ENCODE measurements at regions not wholly inside any gene's neighbourhood (a gene's known extent, or its start where the extent isn't known, plus 50 kb on each side); places are given as distances from the start of the nearest gene placed in this dataset.

- DNase-seq (ENCODE audit: low spot score) = no peak
These were observed 247.4 kb downstream of the PTEN start for GRCh38 chr10:88110822-88111221.

DNA sequence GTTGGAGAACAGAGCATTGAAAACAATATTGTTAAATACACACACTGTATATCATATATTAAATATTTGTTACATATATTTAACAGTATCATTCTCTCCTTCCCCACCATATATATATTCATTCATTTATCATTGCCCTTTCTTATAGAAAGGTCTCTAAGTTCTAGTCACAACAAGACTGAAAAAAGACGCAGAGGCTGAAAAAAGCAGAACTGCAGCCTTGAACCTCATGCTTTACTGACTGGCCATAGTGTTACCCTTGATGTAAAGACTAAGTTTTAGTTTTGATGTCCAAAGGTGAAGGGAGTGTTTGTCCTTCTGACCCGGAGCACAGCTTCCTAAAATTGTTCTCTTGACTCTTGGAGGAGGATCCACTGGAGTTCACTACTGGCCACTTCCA lies 247.9 kb downstream of the PTEN start:
- no peak for DNase-seq (ENCODE audit: low spot score)

GRCh38 chr10:88113232-88113631 lies 249.8 kb downstream of the PTEN start:
- no peak for DNase-seq (ENCODE audit: low spot score)

DNA sequence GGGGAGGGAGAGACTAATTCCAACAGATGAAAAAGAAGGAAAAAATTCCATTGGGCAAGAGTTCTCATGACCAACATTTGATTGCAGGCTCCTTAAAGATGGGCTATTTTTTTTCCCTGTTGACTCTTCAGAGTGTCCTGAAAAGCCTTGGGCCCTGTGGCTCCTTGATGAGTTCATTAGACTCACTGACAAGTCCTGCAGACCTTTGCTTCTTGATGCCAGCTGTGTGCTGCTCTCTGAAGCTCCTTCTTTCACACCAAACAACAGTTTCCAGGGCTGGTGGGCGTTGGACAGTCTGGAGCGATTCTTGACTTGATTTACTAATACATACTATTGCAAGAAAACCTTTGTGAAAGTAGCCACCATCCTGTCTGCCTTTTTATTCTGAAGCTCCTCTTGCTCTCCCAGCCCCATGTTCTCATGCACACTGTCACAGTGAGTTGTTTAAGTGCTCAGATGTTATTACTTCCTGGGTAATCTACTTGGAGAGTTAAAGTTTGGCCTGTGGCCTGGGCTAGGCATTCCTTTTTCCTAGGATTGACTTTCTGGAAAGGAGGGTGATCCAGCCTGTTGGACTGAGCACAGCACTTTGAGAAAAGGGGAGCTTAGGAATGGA lies 250.3 kb downstream of the PTEN start:
- DNase-seq (ENCODE audit: low spot score) = no peak

- DNase-seq (ENCODE audit: low spot score) = peak; percentile 64
These were observed 250.9 kb downstream of the PTEN start for GRCh38 chr10:88114368-88114767.

DNA sequence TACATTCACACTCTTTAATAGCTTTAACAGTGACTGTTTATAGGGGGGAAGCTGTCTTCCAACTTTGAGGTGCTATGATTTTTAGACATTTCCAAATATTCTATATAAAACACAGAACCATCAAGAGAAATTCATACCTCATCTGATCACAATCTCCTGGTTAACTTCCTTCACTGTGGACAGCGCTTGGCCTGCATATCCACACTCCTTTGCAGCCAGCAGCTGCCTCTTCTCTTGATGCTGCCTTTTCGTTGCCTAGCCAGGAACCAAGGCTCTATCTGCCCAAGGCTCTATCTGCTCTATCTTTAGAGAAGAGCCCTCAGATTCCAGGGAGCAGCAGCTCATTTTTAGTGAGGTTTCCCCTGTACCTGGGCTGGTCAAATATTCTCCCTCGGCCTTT lies 252.0 kb downstream of the PTEN start:
- no peak for DNase-seq (ENCODE audit: low spot score)

- no peak for DNase-seq (ENCODE audit: low spot score)
These were observed 252.5 kb downstream of the PTEN start for GRCh38 chr10:88115968-88116367.

- DNase-seq (ENCODE audit: low spot score) = no peak
These were observed 253.1 kb downstream of the PTEN start for GRCh38 chr10:88116481-88116880.

DNA sequence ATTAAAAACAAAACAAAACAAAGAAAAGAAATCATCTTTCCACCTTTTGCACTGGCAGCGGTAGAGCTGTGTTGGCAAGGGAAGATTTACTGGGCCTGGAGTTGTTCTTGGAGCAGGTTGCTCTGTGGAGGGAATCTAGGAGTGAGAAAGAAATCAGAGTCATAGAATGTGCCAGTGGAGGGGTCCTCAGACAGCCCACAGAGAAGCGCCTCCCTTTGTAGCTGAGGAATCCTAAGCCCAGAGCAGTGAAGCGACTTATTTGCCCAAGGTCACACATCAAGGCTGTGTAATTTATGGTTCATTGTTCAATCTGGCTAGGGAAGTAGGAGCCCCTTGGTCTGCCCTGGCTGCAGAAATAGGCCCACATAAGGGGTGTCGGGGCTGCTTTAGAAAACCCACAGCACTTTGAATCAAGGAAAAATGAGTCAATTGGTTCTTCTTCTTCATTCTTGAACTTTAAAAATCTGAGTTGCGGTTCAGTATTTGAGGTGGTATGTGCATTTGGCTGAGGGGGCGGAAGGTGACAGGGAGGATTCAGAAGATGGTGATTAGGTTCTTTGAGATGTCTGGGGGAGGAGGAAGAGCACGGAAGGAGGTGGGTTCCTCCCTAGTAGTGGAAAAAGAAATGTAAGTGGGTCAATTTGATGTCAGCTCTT lies 253.7 kb downstream of the PTEN start:
- DNase-seq (ENCODE audit: low spot score) = no peak

- DNase-seq (ENCODE audit: low spot score) = peak; percentile 33
These were observed 254.6 kb downstream of the PTEN start for GRCh38 chr10:88117869-88118632.

GRCh38 chr10:88118729-88119128 lies 255.3 kb downstream of the PTEN start:
- no peak for DNase-seq (ENCODE audit: low spot score)

- no peak for DNase-seq (ENCODE audit: low spot score)
These were observed 255.7 kb downstream of the PTEN start for GRCh38 chr10:88119160-88119559.

GRCh38 chr10:88120075-88120474 lies 256.6 kb downstream of the PTEN start:
- peak; percentile 39 for DNase-seq (ENCODE audit: low spot score)

DNA sequence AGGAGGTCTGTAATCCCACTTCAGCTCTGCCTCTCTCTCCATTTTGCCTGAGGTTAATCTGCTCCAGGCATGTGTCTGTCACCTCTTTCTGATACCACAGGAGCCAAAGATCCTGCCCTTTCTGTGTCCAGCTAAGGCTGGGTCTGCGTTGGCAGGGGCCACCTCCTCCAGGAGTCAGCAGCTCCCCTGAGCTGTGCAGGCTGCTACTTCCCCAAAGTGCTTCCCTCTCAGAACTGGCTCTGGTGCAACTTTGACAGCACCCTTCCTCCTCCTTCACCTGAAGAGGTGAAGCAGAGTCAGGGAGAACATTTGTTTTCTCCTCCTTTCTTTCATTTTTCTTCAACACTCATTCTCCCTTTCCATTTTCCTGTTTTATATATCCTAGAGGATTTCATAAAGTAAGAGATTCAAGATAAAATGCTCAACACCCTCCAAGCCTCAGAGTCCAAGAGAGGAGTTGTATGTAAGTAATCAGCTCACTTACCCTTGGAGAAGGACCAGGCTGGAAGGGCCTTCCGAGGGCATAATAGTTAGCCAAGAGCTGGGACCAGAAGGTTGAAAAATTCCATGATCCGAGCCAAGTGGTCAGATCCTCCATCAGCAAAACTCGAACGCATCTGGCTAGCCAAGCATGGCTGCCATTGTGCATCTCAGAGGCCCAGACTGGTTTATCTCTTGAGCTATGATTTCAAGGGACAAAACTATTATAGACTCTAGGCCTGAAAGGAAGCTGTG lies 257.3 kb downstream of the PTEN start:
- DNase-seq (ENCODE audit: low spot score) = no peak

DNA sequence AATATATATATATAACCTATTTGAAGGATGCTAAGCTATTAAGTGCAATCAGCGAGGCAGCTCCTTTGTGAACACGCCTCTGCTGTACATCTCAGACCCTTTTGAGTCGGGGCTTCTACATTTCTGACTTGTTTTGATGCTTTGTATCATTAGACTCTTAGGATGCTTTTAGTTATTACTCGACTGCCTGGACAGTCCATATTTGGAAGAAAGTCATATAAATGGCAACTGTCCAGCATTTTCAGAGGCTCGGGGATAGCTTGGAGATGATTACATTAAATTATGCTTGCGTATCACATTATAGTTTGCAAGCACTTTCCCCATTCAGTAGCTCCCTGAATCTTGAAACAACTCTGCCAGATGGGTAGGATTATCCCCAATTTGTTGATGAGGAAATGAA lies 257.9 kb downstream of the PTEN start:
- no peak for DNase-seq (ENCODE audit: low spot score)

DNA sequence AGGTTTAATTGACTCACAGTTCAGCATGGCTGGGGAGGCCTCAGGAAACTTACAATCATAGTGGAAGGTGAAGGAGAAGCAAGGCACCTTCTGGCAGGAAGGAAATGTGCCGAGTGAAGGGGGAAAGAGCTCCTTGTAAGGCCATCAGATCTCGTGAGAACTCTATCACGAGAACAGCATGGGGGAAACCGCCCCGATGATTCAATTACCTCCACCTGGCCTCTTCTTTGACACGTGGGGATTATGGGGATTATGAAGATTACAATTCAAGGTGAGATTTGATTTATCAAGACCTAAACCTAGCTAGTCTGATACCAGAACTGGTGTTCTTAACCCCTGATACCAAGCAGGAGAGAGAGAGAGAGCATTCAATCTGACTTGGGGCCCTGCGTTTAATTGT lies 258.7 kb downstream of the PTEN start:
- no peak for DNase-seq (ENCODE audit: low spot score)

DNA sequence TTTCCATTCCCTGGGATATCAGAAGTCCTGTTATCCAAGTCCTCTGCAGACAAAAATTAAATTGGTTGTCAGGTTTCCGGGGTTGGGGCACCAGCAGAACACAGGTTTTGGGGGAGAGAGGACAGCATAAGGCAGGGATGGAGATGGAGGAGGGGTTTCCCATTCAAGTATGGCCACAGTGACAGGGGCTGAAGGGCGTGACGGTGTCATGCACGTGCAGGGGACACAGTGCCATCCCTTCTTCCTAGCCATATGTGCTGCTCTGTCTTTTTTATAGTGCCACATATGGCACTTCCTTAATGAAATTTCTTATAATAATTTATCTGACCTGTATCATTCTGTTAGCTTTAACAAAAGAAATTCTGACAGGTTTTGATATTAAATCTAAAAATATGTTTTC lies 259.2 kb downstream of the PTEN start:
- no peak for DNase-seq (ENCODE audit: low spot score)

GRCh38 chr10:88125766-88126165 lies 262.3 kb downstream of the PTEN start:
- DNase-seq (ENCODE audit: low spot score) = no peak

DNA sequence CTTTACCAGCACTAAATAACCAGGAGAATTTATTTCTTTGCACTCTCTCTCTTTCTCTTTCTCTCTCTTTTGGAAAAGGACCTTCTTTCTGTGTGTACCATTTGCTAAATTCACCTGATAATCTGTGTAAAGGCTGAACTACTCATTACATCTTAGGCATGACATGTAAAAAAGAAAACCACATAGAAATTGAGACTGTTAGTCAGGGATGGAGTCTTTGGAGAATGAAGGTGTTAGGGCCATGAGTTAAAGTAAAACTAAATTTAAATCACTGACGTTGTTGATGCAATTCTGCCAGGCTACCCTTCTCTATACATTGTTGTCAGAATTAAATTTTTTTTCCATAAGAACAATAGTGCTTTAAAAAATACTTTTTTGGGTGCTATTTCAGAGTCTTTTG lies 263.3 kb downstream of the PTEN start:
- no peak for DNase-seq (ENCODE audit: low spot score)

DNA sequence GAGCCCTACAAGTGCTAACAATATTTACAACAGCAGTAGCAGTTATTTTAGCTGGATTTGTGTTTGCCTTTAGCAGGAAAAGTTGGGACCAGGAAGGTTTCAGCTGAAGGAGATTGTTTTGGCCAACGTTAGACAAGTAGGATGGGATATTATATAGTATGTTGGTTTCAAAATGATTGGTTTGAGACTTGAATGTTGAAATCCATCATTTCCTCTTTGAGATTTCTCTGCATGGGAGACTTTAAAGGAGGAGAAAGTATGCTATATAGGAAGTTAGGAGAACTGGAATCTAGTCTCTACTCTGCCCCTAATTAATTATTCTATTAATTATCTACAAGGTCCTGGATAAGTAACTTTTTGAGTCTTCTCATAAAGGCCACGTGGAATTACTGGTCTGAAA lies 263.8 kb downstream of the PTEN start:
- DNase-seq (ENCODE audit: low spot score) = no peak

DNA sequence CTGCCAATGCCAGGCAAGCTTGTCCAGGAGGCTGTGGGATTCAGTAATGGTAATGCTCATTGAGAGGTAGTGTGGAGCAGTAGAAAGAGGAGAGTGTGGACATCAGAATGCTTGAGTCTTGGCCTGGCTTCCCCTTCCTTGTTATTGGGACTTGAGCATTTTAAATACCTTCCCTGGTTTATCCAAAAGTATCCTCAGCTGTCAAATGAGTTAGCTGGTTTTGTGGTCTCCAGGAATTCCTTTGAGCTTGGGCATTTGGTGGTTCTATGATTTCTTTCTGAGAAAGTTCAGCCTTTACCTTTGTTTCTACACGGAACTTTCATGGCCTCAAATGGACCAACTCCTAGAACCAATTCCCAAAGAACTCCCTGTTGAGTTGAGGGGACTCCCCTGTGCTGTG lies 264.3 kb downstream of the PTEN start:
- DNase-seq (ENCODE audit: low spot score) = no peak

DNA sequence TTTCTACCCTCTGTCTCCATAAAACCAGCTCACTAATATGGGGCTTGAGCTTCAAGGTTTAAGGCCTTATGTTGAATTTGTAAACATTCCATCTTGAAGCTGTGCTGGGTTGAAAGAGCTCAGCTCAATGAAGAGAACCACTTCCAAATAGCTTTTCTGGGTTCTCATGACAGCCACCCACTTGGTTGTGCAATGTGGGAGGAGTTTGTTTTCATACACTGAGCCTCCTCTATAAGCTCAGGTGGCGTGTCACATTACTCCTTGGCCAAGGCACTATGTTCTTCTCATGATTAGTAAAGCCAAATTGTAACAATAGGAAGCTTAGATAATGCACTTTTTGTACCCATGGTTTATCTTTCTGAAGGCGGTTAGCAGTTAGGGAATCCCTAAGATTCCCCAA lies 265.6 kb downstream of the PTEN start:
- DNase-seq (ENCODE audit: low spot score) = no peak

- DNase-seq (ENCODE audit: low spot score) = no peak
These were observed 267.5 kb downstream of the PTEN start for GRCh38 chr10:88130912-88131311.
